OCI-M1 (cell line): ENCODE measurements at regions not wholly inside any gene's neighbourhood (a gene's known extent, or its start where the extent isn't known, plus 50 kb on each side); places are given as distances from the start of the nearest gene placed in this dataset.
A peak's percentile ranks its signal among the peaks of the same experiment; 100 is the strongest.

ENCODE experiments used
- DNase-seq: peaks from one replicate; lab custom pipeline; 2025; lab: John Stamatoyannopoulos, UW

GRCh38 chr12:60138526-60138925 lies 542.7 kb downstream of the SLC16A7 start:
- no peak for DNase-seq

GRCh38 chr12:60144395-60144794 lies 548.6 kb downstream of the SLC16A7 start:
- DNase-seq: peak; percentile 96

- peak; percentile 64 for DNase-seq
Observed at GRCh38 chr12:60148109-60148508, 552.3 kb downstream of the SLC16A7 start.

GRCh38 chr12:60148831-60149230 lies 553.0 kb downstream of the SLC16A7 start:
- DNase-seq: no peak

- no peak for DNase-seq
Observed at GRCh38 chr12:60152756-60153155, 556.9 kb downstream of the SLC16A7 start.

GRCh38 chr12:60159761-60160160 lies 563.9 kb downstream of the SLC16A7 start:
- no peak for DNase-seq

GRCh38 chr12:60162988-60163720 lies 567.3 kb downstream of the SLC16A7 start:
- DNase-seq: no peak

- no peak for DNase-seq
Observed at GRCh38 chr12:60165781-60166180, 570.0 kb downstream of the SLC16A7 start.

GRCh38 chr12:60168441-60168840 lies 572.6 kb downstream of the SLC16A7 start:
- DNase-seq: no peak

- no peak for DNase-seq
Observed at GRCh38 chr12:60169904-60170303, 574.1 kb downstream of the SLC16A7 start.

- DNase-seq: no peak
Observed at GRCh38 chr12:60172266-60173211, 576.7 kb downstream of the SLC16A7 start.

GRCh38 chr12:60173224-60174170 lies 577.7 kb downstream of the SLC16A7 start:
- DNase-seq: no peak

- no peak for DNase-seq
Observed at GRCh38 chr12:60174476-60174875, 578.6 kb downstream of the SLC16A7 start.

- no peak for DNase-seq
Observed at GRCh38 chr12:60174941-60175340, 579.1 kb downstream of the SLC16A7 start.

- no peak for DNase-seq
Observed at GRCh38 chr12:60176891-60177290, 581.1 kb downstream of the SLC16A7 start.

- no peak for DNase-seq
Observed at GRCh38 chr12:60180298-60180697, 584.5 kb downstream of the SLC16A7 start.

GRCh38 chr12:60182354-60182753 lies 586.5 kb downstream of the SLC16A7 start:
- no peak for DNase-seq

GRCh38 chr12:60184096-60184495 lies 588.3 kb downstream of the SLC16A7 start:
- no peak for DNase-seq

GRCh38 chr12:60185060-60185459 lies 589.2 kb downstream of the SLC16A7 start:
- no peak for DNase-seq

GRCh38 chr12:60191271-60191670 lies 595.4 kb downstream of the SLC16A7 start:
- no peak for DNase-seq

GRCh38 chr12:60191676-60192359 lies 596.0 kb downstream of the SLC16A7 start:
- no peak for DNase-seq
